GM10248 (cell line): ENCODE measurements at regions not wholly inside any gene's neighbourhood (a gene's known extent, or its start where the extent isn't known, plus 50 kb on each side); places are given as distances from the start of the nearest gene placed in this dataset.

ENCODE experiments used
- CTCF ChIA-PET: fragments of 300-600 bp; sonication (Branson Sonifier 250); formaldehyde crosslinking; extraction: SDS; loops from one replicate; lab custom pipeline; 2021; ENCODE audit warnings: antibody characterized with exemption; lab: Yijun Ruan, JAX
- POLR2A ChIA-PET: fragments of 350-650 bp; sonication (Branson Sonifier 250); formaldehyde crosslinking; extraction: SDS; loops from one replicate; lab custom pipeline; 2020; ENCODE audit warnings: antibody characterized with exemption; lab: Yijun Ruan, JAX
- DNase-seq: peaks from one replicate; pipeline ENCODE4 v3.0.0; 2012; ENCODE audit errors: extremely low spot score
- TF ChIP-seq, protein P1 (sequence below): IDR thresholded peaks from 2 replicates; pipeline ENCODE4 v1.5.1; 2012; ENCODE audit warnings: mild to moderate bottlenecking, low read depth; ENCODE audit errors: extremely low read depth, missing control alignments, control extremely low read depth

DNA sequence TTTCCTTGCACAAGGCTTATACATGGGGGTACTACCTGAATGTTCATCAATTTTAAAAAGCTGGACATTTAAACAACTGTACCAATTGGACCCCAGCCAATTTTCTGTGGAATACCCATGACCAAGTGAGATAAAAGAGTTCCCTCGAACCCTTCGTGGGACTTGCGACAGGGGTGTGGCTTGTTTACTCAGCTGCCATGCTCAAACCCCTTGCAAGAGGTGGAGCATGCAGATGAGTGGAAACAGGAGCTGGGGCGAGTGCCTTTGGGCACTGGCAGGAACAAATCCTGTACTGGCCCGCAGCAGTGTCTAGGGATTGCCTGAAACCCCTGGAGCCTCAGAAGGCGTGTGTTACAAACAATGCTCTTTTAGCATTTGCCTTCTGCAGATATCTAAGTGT, 144.2 kb downstream of the PDHA2 start:
- ChIA-PET CTCF (interaction anchor here (1.6 kb wide), 2 partner anchors 11 to 25 kb away, joined by 5 to 6 read pairs; no protein-coding TSS in a partner anchor), POLR2A (no interaction called here)
- no peak for DNase-seq

DNA sequence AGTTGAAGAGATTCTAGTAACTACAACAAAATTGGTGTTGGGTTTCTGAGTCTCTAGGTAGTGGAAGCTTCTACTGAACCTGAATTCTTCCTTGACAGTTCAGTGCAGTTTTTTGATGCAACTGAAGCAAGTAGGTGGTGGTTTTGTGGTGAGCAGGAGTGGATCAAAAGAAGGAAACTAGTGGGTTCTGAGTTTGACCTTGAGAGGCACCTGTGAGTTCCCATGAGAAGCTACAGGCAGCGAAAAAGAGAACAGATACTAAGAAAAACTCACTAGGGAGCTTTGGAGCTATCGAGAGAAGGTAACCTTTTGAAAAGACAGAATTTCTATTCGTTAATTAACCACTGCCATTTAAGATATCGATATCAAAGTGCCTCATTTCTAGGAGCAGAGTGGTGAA, 145.2 kb downstream of the PDHA2 start:
- TF ChIP-seq, protein P1, sequence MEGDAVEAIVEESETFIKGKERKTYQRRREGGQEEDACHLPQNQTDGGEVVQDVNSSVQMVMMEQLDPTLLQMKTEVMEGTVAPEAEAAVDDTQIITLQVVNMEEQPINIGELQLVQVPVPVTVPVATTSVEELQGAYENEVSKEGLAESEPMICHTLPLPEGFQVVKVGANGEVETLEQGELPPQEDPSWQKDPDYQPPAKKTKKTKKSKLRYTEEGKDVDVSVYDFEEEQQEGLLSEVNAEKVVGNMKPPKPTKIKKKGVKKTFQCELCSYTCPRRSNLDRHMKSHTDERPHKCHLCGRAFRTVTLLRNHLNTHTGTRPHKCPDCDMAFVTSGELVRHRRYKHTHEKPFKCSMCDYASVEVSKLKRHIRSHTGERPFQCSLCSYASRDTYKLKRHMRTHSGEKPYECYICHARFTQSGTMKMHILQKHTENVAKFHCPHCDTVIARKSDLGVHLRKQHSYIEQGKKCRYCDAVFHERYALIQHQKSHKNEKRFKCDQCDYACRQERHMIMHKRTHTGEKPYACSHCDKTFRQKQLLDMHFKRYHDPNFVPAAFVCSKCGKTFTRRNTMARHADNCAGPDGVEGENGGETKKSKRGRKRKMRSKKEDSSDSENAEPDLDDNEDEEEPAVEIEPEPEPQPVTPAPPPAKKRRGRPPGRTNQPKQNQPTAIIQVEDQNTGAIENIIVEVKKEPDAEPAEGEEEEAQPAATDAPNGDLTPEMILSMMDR, result no peak
- ChIA-PET CTCF (interaction anchor here (1.6 kb wide), 1 partner anchor 26 kb away, joined by 5 read pairs; no protein-coding TSS in a partner anchor), POLR2A (no interaction called here)
- DNase-seq, result no peak

More for the DNA sequence above, 144.2 kb downstream of the PDHA2 start:
- TF ChIP-seq, protein P1, result no peak

DNA sequence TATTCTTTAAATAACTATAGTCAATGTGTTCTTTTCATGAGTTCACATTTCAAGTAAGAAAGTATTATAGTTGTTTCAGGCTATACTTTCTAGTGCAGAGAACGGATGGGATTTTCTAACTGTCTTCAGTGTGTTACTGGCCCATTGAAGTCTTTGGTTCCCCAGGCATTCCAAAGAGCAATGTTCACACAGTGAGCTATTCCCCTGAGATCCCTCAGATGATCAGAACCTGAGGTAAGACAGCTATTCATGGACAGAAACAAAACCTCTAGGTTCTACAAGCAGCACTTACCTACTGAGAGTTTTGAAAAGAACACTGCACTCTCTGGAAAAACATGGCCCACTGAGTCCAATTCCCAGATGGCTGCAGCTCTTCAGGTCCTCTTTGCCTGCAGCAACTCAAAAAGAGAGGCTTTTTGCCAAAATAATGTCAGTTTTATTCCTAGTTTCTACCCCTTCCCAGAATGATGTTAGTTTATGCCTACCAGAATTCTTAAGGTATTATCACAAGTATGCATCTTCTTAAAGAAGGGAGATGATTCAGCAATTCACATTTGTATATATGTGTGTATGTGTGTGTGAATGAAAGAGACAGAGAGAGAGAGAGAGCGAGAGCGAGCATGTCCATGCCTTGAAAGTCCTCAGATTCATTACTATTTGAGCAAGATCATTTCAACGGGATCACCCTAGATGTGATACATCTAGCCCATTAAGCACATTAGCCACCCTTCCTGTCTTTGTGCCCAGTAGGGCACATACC, 146.1 kb downstream of the PDHA2 start:
- CTCF ChIA-PET, result no interaction called here
- TF ChIP-seq, protein P1, result no peak
- no peak for DNase-seq

DNA sequence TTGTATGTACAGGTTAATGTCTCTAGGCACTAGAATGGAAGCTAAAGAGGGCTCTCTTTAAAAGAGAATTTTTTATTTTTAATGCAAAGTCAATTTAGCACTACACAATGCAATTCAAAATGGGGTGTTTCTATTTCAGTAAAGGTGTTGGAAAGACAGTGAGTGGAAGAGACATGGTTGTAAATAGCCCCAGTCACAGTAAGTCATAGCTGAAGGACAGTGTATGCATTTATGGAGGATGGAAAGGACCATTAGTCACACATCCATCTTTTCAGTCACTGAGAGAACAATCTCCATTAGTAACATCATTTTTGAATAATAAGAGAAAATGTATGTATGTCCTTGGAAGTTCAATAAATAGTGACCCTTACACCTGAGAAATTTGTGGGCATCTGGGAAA, 148.0 kb downstream of the PDHA2 start:
- no peak for DNase-seq
- TF ChIP-seq, protein P1, result no peak
- ChIA-PET CTCF (interaction anchor here (0.9 to 2.0 kb wide), 2 partner anchors 17 to 21 kb away, joined by 3 to 6 read pairs; no protein-coding TSS in a partner anchor), POLR2A (no interaction called here)

More for the DNA sequence above, 146.1 kb downstream of the PDHA2 start:
- POLR2A ChIA-PET, result no interaction called here

DNA sequence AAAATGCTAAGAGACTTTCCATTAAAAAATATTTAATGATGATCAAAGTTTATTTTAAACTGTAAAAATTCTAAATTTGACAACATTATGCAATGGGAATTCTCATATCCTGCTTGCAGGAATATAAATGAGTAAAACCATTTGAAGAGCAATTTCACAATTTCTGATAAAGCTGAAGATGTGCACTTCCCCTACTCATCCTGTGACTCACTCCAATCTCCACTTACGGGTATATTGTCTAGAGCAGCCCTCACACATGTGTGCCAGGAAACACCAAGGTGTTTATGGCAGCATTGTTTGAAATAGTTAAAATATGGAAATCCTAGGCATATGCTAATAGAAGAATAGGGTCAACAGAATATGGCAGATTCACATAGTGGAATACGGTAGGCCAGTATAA, 158.4 kb downstream of the PDHA2 start:
- no peak for DNase-seq
- TF ChIP-seq, protein P1, result no peak
- ChIA-PET CTCF (no interaction called here), POLR2A (no interaction called here)

DNA sequence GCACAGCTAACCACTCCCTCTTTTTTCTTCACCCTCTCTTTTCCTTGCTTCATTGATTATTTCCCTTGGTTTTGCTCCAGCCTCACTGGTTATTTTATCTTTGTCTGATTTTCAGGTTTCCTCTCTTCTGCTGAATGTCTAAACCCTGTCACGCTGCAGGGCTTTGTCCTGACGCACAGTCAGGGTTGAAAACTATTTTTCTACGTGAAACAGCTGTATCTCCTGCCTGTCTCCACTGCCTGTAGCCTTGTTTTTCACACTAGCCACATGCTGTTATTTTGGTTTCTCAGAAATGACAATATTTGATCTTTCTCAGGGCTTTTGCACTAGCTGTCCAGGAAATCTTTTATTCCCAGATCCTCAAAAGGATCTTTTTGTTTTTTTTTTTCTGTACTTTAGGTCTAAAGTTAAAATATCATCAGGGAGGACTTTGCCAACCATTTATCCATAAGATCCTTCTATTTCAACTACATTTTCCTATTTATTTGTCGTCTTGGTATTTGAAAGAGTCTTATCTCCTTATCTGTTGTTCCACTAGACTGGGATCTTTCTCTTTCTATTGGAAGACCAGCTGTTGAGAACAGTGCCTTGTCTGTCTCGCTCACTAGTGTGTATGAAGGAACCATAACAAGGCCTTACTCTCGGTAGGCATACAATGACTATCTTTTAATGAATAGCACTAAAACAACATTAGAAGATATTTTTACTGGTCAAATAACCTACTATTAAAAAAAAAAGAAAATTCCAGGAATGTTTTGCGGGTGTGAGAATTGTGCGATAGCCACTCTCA, 164.3 kb downstream of the PDHA2 start:
- ChIA-PET POLR2A (no interaction called here), CTCF (interaction anchor here (1.6 kb wide), 1 partner anchor 17 kb away, joined by 6 read pairs; no protein-coding TSS in a partner anchor)
- DNase-seq, result no peak
- TF ChIP-seq, protein P1, result no peak
